ENCODE measurements at regions not wholly inside any gene's neighbourhood (a gene's known extent, or its start where the extent isn't known, plus 50 kb on each side); places are given as distances from the start of the nearest gene placed in this dataset.

GRCh38 chr4:133719098-133719497, 482.5 kb downstream of the PABPC4L start:
- Mint-ChIP-seq H3K27ac (ENCODE audit: unreplicated experiment) (no peak overlapping the region), H3K4me3 (ENCODE audit: unreplicated experiment) (no peak overlapping the region), H3K9me3 (ENCODE audit: unreplicated experiment) (no peaks in the 10 kb centered on the region), H3K27me3 (ENCODE audit: low read depth, unreplicated experiment) (no peaks in the 10 kb centered on the region), H3K36me3 (ENCODE audit: low read depth, unreplicated experiment) (no peaks in the 10 kb centered on the region), H3K4me1 (ENCODE audit: low read depth, unreplicated experiment) (no peaks in the 10 kb centered on the region)
- Histone ChIP-seq H3K79me2 (ENCODE audit: insufficient read depth, low read length) (no peaks in the 10 kb centered on the region), H2AFZ (ENCODE audit: low read depth, low read length) (no peak overlapping the region), H3K27me3 (ENCODE audit: insufficient read depth, low read length) (no peaks in the 10 kb centered on the region), H3K27ac (ENCODE audit: low read depth, low read length) (no peak overlapping the region), H4K20me1 (ENCODE audit: insufficient read depth, low read length) (no peaks in the 10 kb centered on the region), H3K9ac (ENCODE audit: low read length) (no peak overlapping the region), H3K36me3 (ENCODE audit: insufficient read depth, low read length) (no peaks in the 10 kb centered on the region), H3K4me1 (ENCODE audit: insufficient read depth, low read length) (no peaks in the 10 kb centered on the region), H3K4me2 (ENCODE audit: low read length) (no peak overlapping the region), H3K4me3 (ENCODE audit: insufficient read depth, low read depth, low read length) (no peak overlapping the region), H3K9me3 (ENCODE audit: insufficient read depth, low read depth, low read length) (no peaks in the 10 kb centered on the region)
- DNase-seq (ENCODE audit: low read depth) (no peak), FAIRE-seq (no peak)
- TF ChIP-seq EZH2 (IDR thresholded peaks at IDR 0.05; ENCODE audit: insufficient read depth, low read length) (no peak), CTCF (IDR thresholded peaks at IDR 0.05; ENCODE audit: insufficient read depth, low read depth, low read length) (no peak)

- H3K79me2 ChIP-seq (ENCODE audit: insufficient read depth, low read length), result no peaks in the 10 kb centered on the region
- H3K4me3 ChIP-seq (ENCODE audit: insufficient read depth, low read depth, low read length), result no peak overlapping the region
- no peaks in the 10 kb centered on the region for H3K9me3 Mint-ChIP-seq (ENCODE audit: unreplicated experiment)
- no peak overlapping the region for H3K9ac ChIP-seq (ENCODE audit: low read length)
- no peaks in the 10 kb centered on the region for H3K36me3 Mint-ChIP-seq (ENCODE audit: low read depth, unreplicated experiment)
- no peak overlapping the region for H3K4me2 ChIP-seq (ENCODE audit: low read length)
- no peaks in the 10 kb centered on the region for H3K9me3 ChIP-seq (ENCODE audit: insufficient read depth, low read depth, low read length)
- H3K4me3 Mint-ChIP-seq (ENCODE audit: unreplicated experiment), result no peak overlapping the region
- H3K27me3 ChIP-seq (ENCODE audit: insufficient read depth, low read length), result no peaks in the 10 kb centered on the region
- FAIRE-seq, result no peak
- no peak overlapping the region for H3K27ac Mint-ChIP-seq (ENCODE audit: unreplicated experiment)
- no peaks in the 10 kb centered on the region for H3K4me1 ChIP-seq (ENCODE audit: insufficient read depth, low read length)
- H4K20me1 ChIP-seq (ENCODE audit: insufficient read depth, low read length), result no peaks in the 10 kb centered on the region
- TF ChIP-seq EZH2 (IDR thresholded peaks at IDR 0.05; ENCODE audit: insufficient read depth, low read length), result no peak
- TF ChIP-seq CTCF (IDR thresholded peaks at IDR 0.05; ENCODE audit: insufficient read depth, low read depth, low read length), result no peak
- DNase-seq (ENCODE audit: low read depth), result no peak
- peaks cover 2% of the 10 kb centered on the region for H3K4me1 Mint-ChIP-seq (ENCODE audit: low read depth, unreplicated experiment)
- H3K27me3 Mint-ChIP-seq (ENCODE audit: low read depth, unreplicated experiment), result no peaks in the 10 kb centered on the region
- H3K36me3 ChIP-seq (ENCODE audit: insufficient read depth, low read length), result no peaks in the 10 kb centered on the region
- no peak overlapping the region for H3K27ac ChIP-seq (ENCODE audit: low read depth, low read length)
- H2AFZ ChIP-seq (ENCODE audit: low read depth, low read length), result no peak overlapping the region
Observed at GRCh38 chr4:133714211-133714610, 487.4 kb downstream of the PABPC4L start.

- no peak overlapping the region for H3K4me3 ChIP-seq (ENCODE audit: insufficient read depth, low read depth, low read length)
- no peaks in the 10 kb centered on the region for H3K79me2 ChIP-seq (ENCODE audit: insufficient read depth, low read length)
- no peak overlapping the region for H3K4me2 ChIP-seq (ENCODE audit: low read length)
- H3K4me3 Mint-ChIP-seq (ENCODE audit: unreplicated experiment), result no peak overlapping the region
- no peaks in the 10 kb centered on the region for H3K36me3 ChIP-seq (ENCODE audit: insufficient read depth, low read length)
- FAIRE-seq (no peak), DNase-seq (ENCODE audit: low read depth) (no peak)
- TF ChIP-seq EZH2 (IDR thresholded peaks at IDR 0.05; ENCODE audit: insufficient read depth, low read length), result no peak
- no peak for TF ChIP-seq CTCF (IDR thresholded peaks at IDR 0.05; ENCODE audit: insufficient read depth, low read depth, low read length)
- no peak overlapping the region for H3K27ac ChIP-seq (ENCODE audit: low read depth, low read length)
- no peaks in the 10 kb centered on the region for H3K27me3 Mint-ChIP-seq (ENCODE audit: low read depth, unreplicated experiment)
- H3K9me3 ChIP-seq (ENCODE audit: insufficient read depth, low read depth, low read length), result no peaks in the 10 kb centered on the region
- H2AFZ ChIP-seq (ENCODE audit: low read depth, low read length), result no peak overlapping the region
- no peaks in the 10 kb centered on the region for H3K36me3 Mint-ChIP-seq (ENCODE audit: low read depth, unreplicated experiment)
- H3K4me1 ChIP-seq (ENCODE audit: insufficient read depth, low read length), result no peaks in the 10 kb centered on the region
- peaks cover 2% of the 10 kb centered on the region for H3K4me1 Mint-ChIP-seq (ENCODE audit: low read depth, unreplicated experiment)
- H3K9me3 Mint-ChIP-seq (ENCODE audit: unreplicated experiment), result no peaks in the 10 kb centered on the region
- H3K9ac ChIP-seq (ENCODE audit: low read length), result no peak overlapping the region
- H3K27ac Mint-ChIP-seq (ENCODE audit: unreplicated experiment), result no peak overlapping the region
- no peaks in the 10 kb centered on the region for H4K20me1 ChIP-seq (ENCODE audit: insufficient read depth, low read length)
- no peaks in the 10 kb centered on the region for H3K27me3 ChIP-seq (ENCODE audit: insufficient read depth, low read length)
Observed at GRCh38 chr4:133713340-133713739, 488.2 kb downstream of the PABPC4L start.
